VCaP (cell line): ENCODE measurements at regions not wholly inside any gene's neighbourhood (a gene's known extent, or its start where the extent isn't known, plus 50 kb on each side); places are given as distances from the start of the nearest gene placed in this dataset.
"Not testable (repeated sequence)": the region's sequence is repeated elsewhere in the genome, so short reads cannot be mapped to it uniquely, and the experiment has no call there.

Experiments
- H3K27ac ChIP-seq: fragments of 450-650 bp; 2 replicates; pipeline ENCODE4 v1.5.1; 2017
- TF ChIP-seq, protein P1 (sequence below): fragments of 450-650 bp; conservative IDR thresholded peaks from 2 replicates; pipeline ENCODE4 v1.5.1; 2017; ENCODE audit warnings: mild to moderate bottlenecking, moderate library complexity

DNA sequence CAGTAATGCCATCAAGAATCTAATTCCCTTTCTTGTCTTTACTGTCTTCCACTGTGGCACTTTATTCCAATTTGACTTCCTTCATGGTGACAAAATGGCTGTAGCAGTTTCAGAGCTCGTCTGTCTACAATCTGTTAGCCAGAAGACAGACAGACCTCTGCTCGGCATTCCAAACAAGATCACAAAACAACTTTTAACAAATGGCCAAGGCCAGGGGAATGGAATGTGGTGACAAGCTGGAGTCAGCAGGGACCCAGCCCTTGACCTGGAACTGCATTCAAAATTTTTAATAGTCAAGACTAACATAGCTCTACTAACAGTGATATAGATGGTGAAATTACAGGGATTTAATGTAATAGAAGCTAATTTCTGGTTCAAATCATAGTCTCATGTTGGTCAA, 637.2 kb downstream of the ETS1 start:
- no peak overlapping the region for H3K27ac ChIP-seq
- TF ChIP-seq, protein P1, sequence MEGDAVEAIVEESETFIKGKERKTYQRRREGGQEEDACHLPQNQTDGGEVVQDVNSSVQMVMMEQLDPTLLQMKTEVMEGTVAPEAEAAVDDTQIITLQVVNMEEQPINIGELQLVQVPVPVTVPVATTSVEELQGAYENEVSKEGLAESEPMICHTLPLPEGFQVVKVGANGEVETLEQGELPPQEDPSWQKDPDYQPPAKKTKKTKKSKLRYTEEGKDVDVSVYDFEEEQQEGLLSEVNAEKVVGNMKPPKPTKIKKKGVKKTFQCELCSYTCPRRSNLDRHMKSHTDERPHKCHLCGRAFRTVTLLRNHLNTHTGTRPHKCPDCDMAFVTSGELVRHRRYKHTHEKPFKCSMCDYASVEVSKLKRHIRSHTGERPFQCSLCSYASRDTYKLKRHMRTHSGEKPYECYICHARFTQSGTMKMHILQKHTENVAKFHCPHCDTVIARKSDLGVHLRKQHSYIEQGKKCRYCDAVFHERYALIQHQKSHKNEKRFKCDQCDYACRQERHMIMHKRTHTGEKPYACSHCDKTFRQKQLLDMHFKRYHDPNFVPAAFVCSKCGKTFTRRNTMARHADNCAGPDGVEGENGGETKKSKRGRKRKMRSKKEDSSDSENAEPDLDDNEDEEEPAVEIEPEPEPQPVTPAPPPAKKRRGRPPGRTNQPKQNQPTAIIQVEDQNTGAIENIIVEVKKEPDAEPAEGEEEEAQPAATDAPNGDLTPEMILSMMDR = no peak

DNA sequence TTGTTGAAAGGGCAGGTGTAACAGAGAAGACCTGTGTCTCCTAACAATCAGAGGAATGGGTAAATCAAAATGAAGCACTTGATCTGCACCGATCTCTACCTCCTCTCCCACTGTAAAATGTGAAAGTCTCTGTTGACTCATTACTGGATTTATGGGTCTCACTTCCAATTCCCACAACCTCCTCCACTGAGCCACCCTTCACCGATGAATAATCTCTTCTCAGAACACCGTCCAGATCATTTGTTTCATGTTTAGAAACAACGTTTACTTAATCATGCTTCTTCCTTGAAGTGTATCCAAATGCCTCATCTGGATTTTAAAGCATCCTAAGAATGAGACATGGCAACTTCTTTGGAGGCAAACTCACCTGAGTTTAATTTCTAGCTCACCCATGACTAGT, 643.6 kb downstream of the ETS1 start:
- TF ChIP-seq, protein P1 = no peak
- H3K27ac ChIP-seq = no peak overlapping the region

DNA sequence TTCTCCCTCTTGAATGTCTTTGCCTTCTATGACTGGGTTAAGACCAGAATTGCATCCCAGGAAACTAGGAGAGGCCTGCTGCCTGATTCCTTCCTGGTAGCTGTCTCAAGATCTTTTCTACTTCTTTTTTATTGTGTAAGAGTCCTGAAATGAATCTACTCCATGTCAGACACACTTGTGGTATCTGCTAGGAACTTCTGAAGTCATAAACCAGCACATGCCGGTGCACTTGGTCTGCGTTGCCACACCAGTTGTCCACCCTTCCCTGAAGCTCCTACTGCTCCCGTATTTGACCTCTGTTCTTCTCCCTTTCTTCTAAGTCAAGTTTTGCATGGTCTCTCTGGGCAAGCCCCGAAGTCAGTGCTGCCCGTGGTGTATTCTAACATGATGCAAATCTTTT, 644.2 kb downstream of the ETS1 start:
- TF ChIP-seq, protein P1 = no peak
- H3K27ac ChIP-seq = no peak overlapping the region

DNA sequence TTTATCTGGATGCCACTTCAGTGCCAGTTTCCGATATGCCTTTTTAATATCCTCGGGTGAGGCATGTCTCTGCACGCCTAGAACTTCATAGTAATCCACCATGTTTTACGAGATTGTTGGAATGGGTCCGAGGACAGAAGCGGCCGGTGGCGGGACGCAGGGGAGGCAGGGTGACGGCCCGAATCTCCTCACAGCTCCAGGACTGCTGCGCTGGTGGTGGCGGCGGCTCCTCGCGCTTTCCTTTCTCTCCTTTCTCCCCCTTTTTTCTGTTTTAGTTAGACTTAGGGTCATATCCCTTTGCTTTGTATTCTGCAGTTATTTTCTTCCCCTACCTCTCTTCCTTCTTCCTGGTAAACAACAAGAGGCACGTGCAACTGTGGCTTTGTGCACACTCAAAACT, 645.8 kb downstream of the ETS1 start:
- not testable (repeated sequence) for H3K27ac ChIP-seq

DNA sequence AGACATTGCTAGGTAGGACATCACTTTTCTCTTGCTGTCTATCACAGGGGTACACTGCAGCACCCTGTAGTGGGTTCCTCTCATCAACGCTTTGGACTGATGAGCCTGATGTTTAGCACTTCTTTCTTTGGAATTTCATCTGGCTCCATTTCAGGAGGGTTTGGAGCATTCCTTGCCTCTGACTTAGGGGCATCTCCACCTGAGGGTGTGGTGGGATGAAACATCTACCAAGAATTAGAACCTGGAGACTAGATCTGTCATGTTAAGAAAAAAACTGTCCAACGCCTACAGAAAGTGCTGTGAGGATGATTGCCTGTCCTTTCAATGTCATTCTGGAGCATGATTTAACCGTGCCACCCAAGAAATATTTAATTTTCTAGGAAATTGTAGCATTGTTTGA, 648.4 kb downstream of the ETS1 start:
- TF ChIP-seq, protein P1 = no peak
- H3K27ac ChIP-seq = no peak overlapping the region

DNA sequence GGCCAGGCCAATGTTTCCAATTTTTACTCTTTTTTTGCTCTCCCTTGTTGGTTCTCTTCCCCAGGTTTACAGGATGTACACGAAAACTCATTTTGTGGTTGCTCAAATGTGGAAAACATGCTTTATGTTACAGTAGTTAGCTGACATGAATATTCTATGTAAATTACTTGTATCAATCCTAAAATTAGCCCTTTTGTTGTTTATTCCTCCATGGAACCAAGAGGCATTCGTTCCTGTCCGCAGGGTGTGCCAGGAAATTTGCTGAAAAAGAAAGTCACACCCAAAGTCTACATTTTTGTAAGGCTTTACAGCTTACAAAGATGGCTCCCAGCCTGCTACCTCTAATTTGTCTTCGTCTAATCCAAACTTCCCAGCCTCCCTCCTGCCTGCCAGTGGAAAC, 652.3 kb downstream of the ETS1 start:
- H3K27ac ChIP-seq = no peak overlapping the region
- TF ChIP-seq, protein P1 = no peak

DNA sequence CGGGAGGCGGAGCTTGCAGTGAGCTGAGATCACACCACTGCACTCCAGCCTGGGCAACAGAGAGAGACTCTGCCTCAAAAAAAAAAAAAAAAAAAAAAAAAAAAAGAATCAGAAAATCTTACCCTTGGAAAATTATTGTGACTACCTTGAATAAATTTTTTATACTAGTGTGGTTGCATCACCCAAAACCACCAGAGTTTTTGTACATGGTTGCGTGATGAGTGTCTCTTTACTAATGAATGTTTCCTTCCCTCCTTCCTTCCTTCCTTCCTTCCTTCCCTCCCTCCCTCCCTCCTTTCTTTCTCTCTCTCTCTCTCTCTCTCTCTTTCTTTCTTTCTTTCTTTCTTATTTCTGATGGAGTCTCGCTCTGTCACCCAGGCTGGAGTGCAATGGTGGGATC, 653.4 kb downstream of the ETS1 start:
- H3K27ac ChIP-seq = not testable (repeated sequence)

DNA sequence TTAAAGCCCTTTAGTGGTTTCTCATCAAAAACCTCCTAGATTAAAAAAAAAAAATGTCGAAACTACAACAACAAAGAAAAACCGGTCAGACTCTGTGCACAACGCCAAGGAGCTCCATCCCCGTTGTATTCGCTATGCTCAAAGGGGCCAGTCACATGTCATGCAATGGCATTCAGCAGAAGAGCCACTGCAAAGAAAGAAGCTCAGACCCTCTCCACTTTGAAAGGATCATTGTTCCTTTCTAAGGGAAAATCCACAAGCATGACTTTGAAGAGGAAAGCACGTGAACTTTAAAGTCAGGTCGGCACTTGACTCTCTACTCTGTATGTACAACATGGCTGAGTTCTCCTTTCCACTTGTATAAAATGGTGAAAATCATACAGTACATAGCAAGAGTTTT, 655.6 kb downstream of the ETS1 start:
- no peak overlapping the region for H3K27ac ChIP-seq
- TF ChIP-seq, protein P1 = no peak

DNA sequence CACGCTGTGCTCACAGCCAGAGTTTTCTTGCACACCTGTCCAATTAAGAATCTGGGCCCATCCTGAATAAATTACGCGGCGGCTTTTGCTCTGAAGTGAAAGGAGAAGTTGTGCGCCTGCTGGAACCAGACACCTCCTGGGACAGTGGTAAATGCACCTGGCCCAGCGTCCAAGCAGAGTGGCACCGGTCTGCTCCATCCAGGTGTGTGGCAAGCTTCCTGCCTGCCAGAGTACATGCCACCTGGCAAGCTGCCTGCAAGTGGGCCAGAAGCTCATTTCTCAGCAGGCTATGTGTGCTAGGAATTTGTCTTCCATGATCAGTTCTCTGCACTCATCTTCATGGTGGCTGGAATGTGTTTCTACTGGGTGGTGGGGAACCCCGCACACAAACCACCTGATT, 660.6 kb downstream of the ETS1 start:
- H3K27ac ChIP-seq = no peak overlapping the region
- TF ChIP-seq, protein P1 = no peak
